ENCODE measurements at regions not wholly inside any gene's neighbourhood (a gene's known extent, or its start where the extent isn't known, plus 50 kb on each side); places are given as distances from the start of the nearest gene placed in this dataset.

- WGBS: 98% methylated on average over 5 of the region's 6 CpGs
- Histone ChIP-seq H2BK120ac (ENCODE audit: low read depth, low read length) (no peak overlapping the region), H3K9me3 (ENCODE audit: control insufficient read depth, low read length) (no peaks in the 10 kb centered on the region)
Observed at GRCh38 chr2:49237867-49238603, 83.7 kb upstream of the FSHR start.

DNA sequence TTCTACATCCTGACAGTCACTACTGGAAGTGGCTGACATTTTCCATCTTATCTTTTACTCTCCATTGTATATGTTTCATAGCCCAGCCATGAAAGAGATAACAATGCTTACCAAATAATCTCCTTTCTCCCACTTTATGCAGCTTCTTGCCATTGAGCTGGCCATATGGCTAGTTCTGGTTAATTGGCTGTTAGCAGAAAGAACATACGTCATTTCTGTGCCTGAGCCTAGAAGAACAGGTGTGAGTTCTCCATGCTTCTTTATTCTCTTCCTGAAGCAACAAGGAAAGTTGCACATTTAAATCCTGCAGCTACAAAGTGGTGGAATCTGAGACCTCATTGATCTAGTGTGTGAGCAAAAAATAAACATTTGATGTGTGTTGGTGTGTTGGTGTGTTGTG lies 82.0 kb upstream of the FSHR start:
- WGBS: 70% methylated on average over 1 of the region's 1 CpG

More at GRCh38 chr2:49237867-49238603, 83.7 kb upstream of the FSHR start:
- Histone ChIP-seq H3K4ac (ENCODE audit: low read depth in 1 of 2, low read length in 2 of 2) (no peak overlapping the region), H3K14ac (ENCODE audit: low read length in 2 of 2) (no peak overlapping the region), H3K79me1 (replicated peaks; ENCODE audit: low read length, poor library complexity, severe bottlenecking) (no peaks in the 10 kb centered on the region), H2AFZ (ENCODE audit: low read depth, low read length) (no peak overlapping the region), H3K18ac (ENCODE audit: low read depth in 1 of 2, low read length in 2 of 2) (no peak overlapping the region), H3K36me3 (ENCODE audit: control insufficient read depth in 1 of 2, insufficient read depth in 2 of 2, low read depth in 1 of 2, low read length in 2 of 2) (no peaks in the 10 kb centered on the region), H3K4me3 (ENCODE audit: insufficient read depth in 1 of 2, low read depth in 1 of 2, low read length in 2 of 2) (no peak overlapping the region), H4K8ac (ENCODE audit: low read length) (no peak overlapping the region), H4K91ac (ENCODE audit: low read length) (no peak overlapping the region), H3K27ac (ENCODE audit: low read length, poor library complexity, severe bottlenecking) (no peak overlapping the region), H3K23ac (ENCODE audit: low read length in 2 of 2) (no peak overlapping the region), H2BK15ac (ENCODE audit: low read depth, poor library complexity, severe bottlenecking) (no peak overlapping the region), H2BK5ac (ENCODE audit: low read depth, low read length, poor library complexity, severe bottlenecking) (no peak overlapping the region), H3K4me2 (ENCODE audit: low read length, poor library complexity, severe bottlenecking) (no peak overlapping the region), H3K9ac (ENCODE audit: low read length) (no peak overlapping the region), H3K4me1 (ENCODE audit: control insufficient read depth, insufficient read depth, low read depth, low read length) (peaks cover 3% of the 10 kb centered on the region), H2BK12ac (ENCODE audit: low read length in 2 of 2) (no peak overlapping the region), H3K27me3 (ENCODE audit: control insufficient read depth in 1 of 2, insufficient read depth in 1 of 2, low read length in 2 of 2) (no peaks in the 10 kb centered on the region), H2AK5ac (ENCODE audit: low read length, severe bottlenecking) (no peak overlapping the region)
- no peak for DNase-seq

DNA sequence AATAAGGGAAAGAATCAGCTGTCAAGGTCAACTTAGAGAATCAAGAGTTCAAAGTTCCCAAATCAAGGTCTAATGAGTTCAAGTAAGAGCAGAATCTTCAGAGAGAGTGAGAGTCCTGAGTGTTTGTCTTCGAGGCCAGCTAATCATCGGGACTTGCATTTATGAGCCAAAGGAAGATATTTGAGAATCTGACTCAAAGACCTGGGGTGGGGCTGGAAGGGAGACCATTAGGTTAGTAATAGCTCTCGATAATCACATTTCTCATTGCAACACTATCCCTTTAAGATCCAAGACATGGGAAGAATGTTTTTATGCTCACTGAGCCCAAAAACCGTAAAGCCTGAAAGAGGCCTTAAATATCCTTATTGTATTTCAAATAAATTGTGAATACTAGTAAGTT lies 72.0 kb upstream of the FSHR start:
- Histone ChIP-seq H2AFZ (ENCODE audit: low read depth, low read length) (no peak overlapping the region), H3K36me3 (ENCODE audit: control insufficient read depth in 1 of 2, insufficient read depth in 2 of 2, low read depth in 1 of 2, low read length in 2 of 2) (no peaks in the 10 kb centered on the region), H3K4ac (ENCODE audit: low read depth in 1 of 2, low read length in 2 of 2) (no peak overlapping the region), H2BK15ac (ENCODE audit: low read depth, poor library complexity, severe bottlenecking) (no peak overlapping the region), H3K18ac (ENCODE audit: low read depth in 1 of 2, low read length in 2 of 2) (no peak overlapping the region), H2BK120ac (ENCODE audit: low read depth, low read length) (no peak overlapping the region), H4K8ac (ENCODE audit: low read length) (no peak overlapping the region), H3K9me3 (ENCODE audit: control insufficient read depth, low read length) (no peaks in the 10 kb centered on the region), H4K91ac (ENCODE audit: low read length) (no peak overlapping the region), H3K27me3 (ENCODE audit: control insufficient read depth in 1 of 2, insufficient read depth in 1 of 2, low read length in 2 of 2) (no peaks in the 10 kb centered on the region), H2BK5ac (ENCODE audit: low read depth, low read length, poor library complexity, severe bottlenecking) (no peak overlapping the region), H3K9ac (ENCODE audit: low read length) (no peak overlapping the region), H3K4me2 (ENCODE audit: low read length, poor library complexity, severe bottlenecking) (no peak overlapping the region), H2BK12ac (ENCODE audit: low read length in 2 of 2) (no peak overlapping the region), H3K14ac (ENCODE audit: low read length in 2 of 2) (no peak overlapping the region), H3K27ac (ENCODE audit: low read length, poor library complexity, severe bottlenecking) (no peak overlapping the region), H2AK5ac (ENCODE audit: low read length, severe bottlenecking) (no peak overlapping the region), H3K23ac (ENCODE audit: low read length in 2 of 2) (no peak overlapping the region), H3K4me1 (ENCODE audit: control insufficient read depth, insufficient read depth, low read depth, low read length) (no peaks in the 10 kb centered on the region), H3K4me3 (ENCODE audit: insufficient read depth in 1 of 2, low read depth in 1 of 2, low read length in 2 of 2) (no peak overlapping the region), H3K79me1 (replicated peaks; ENCODE audit: low read length, poor library complexity, severe bottlenecking) (no peaks in the 10 kb centered on the region)
- WGBS: 90% methylated on average over 2 of the region's 4 CpGs
- no peak for DNase-seq

More for the DNA sequence above, 82.0 kb upstream of the FSHR start:
- Histone ChIP-seq H3K4me3 (ENCODE audit: insufficient read depth in 1 of 2, low read depth in 1 of 2, low read length in 2 of 2) (no peak overlapping the region), H3K14ac (ENCODE audit: low read length in 2 of 2) (no peak overlapping the region), H3K27me3 (ENCODE audit: control insufficient read depth in 1 of 2, insufficient read depth in 1 of 2, low read length in 2 of 2) (no peaks in the 10 kb centered on the region), H3K9ac (ENCODE audit: low read length) (no peak overlapping the region), H3K4me2 (ENCODE audit: low read length, poor library complexity, severe bottlenecking) (no peak overlapping the region), H3K23ac (ENCODE audit: low read length in 2 of 2) (no peak overlapping the region), H3K18ac (ENCODE audit: low read depth in 1 of 2, low read length in 2 of 2) (no peak overlapping the region), H3K27ac (ENCODE audit: low read length, poor library complexity, severe bottlenecking) (no peak overlapping the region), H2AK5ac (ENCODE audit: low read length, severe bottlenecking) (no peak overlapping the region), H4K91ac (ENCODE audit: low read length) (no peak overlapping the region), H3K4ac (ENCODE audit: low read depth in 1 of 2, low read length in 2 of 2) (no peak overlapping the region), H2BK12ac (ENCODE audit: low read length in 2 of 2) (no peak overlapping the region), H2BK120ac (ENCODE audit: low read depth, low read length) (no peak overlapping the region), H2AFZ (ENCODE audit: low read depth, low read length) (no peak overlapping the region), H3K79me1 (replicated peaks; ENCODE audit: low read length, poor library complexity, severe bottlenecking) (no peaks in the 10 kb centered on the region), H3K36me3 (ENCODE audit: control insufficient read depth in 1 of 2, insufficient read depth in 2 of 2, low read depth in 1 of 2, low read length in 2 of 2) (no peaks in the 10 kb centered on the region), H3K9me3 (ENCODE audit: control insufficient read depth, low read length) (no peaks in the 10 kb centered on the region), H2BK5ac (ENCODE audit: low read depth, low read length, poor library complexity, severe bottlenecking) (no peak overlapping the region), H2BK15ac (ENCODE audit: low read depth, poor library complexity, severe bottlenecking) (no peak overlapping the region), H3K4me1 (ENCODE audit: control insufficient read depth, insufficient read depth, low read depth, low read length) (peaks cover 3% of the 10 kb centered on the region), H4K8ac (ENCODE audit: low read length) (no peak overlapping the region)
- DNase-seq: no peak

DNA sequence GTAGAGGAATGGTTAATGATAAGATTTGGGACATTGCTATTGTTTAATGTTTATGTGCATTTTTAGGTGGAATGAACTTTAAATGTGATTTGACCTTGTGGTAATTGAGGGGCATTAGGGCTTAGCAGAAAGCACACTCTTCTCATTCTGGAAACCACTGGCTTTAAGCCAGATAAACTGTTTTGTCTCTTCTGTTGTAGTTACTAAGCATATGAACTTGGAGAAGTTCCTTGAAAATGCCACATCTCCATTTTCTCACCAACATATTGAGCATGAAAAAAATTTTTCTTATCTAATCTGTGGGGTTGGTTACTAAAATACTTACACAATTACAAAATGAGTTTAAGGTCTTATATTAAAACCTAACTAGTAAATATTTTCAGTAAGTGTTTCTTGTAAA lies 70.8 kb upstream of the FSHR start:
- Histone ChIP-seq H2BK12ac (ENCODE audit: low read length in 2 of 2) (no peak overlapping the region), H3K4me1 (ENCODE audit: control insufficient read depth, insufficient read depth, low read depth, low read length) (no peaks in the 10 kb centered on the region), H3K27me3 (ENCODE audit: control insufficient read depth in 1 of 2, insufficient read depth in 1 of 2, low read length in 2 of 2) (no peaks in the 10 kb centered on the region), H4K8ac (ENCODE audit: low read length) (no peak overlapping the region), H3K27ac (ENCODE audit: low read length, poor library complexity, severe bottlenecking) (no peak overlapping the region), H2AFZ (ENCODE audit: low read depth, low read length) (no peak overlapping the region), H2AK5ac (ENCODE audit: low read length, severe bottlenecking) (no peak overlapping the region), H3K9ac (ENCODE audit: low read length) (no peak overlapping the region), H4K91ac (ENCODE audit: low read length) (no peak overlapping the region), H3K4me2 (ENCODE audit: low read length, poor library complexity, severe bottlenecking) (no peak overlapping the region), H3K23ac (ENCODE audit: low read length in 2 of 2) (no peak overlapping the region), H3K18ac (ENCODE audit: low read depth in 1 of 2, low read length in 2 of 2) (no peak overlapping the region), H3K4me3 (ENCODE audit: insufficient read depth in 1 of 2, low read depth in 1 of 2, low read length in 2 of 2) (no peak overlapping the region), H3K4ac (ENCODE audit: low read depth in 1 of 2, low read length in 2 of 2) (no peak overlapping the region), H2BK15ac (ENCODE audit: low read depth, poor library complexity, severe bottlenecking) (no peak overlapping the region), H2BK5ac (ENCODE audit: low read depth, low read length, poor library complexity, severe bottlenecking) (no peak overlapping the region), H3K9me3 (ENCODE audit: control insufficient read depth, low read length) (no peaks in the 10 kb centered on the region), H2BK120ac (ENCODE audit: low read depth, low read length) (no peak overlapping the region), H3K79me1 (replicated peaks; ENCODE audit: low read length, poor library complexity, severe bottlenecking) (no peaks in the 10 kb centered on the region), H3K36me3 (ENCODE audit: control insufficient read depth in 1 of 2, insufficient read depth in 2 of 2, low read depth in 1 of 2, low read length in 2 of 2) (no peaks in the 10 kb centered on the region), H3K14ac (ENCODE audit: low read length in 2 of 2) (no peak overlapping the region)
- DNase-seq: peak; percentile 44

Measured in mesenchymal stem cell (in vitro differentiated cells and primary cell).